ENCODE measurements at regions not wholly inside any gene's neighbourhood (a gene's known extent, or its start where the extent isn't known, plus 50 kb on each side); places are given as distances from the start of the nearest gene placed in this dataset.

GRCh38 chr1:22328331-22329147, 123.1 kb upstream of the ZBTB40 start:
- Histone ChIP-seq H3K4me2 (no peak overlapping the region), H3F3A (ENCODE audit: low read depth) (no peaks in the 10 kb centered on the region), H3K36me3 (no peaks in the 10 kb centered on the region), H3K27me3 (no peaks in the 10 kb centered on the region), H3K4me3 (no peak overlapping the region), H2AFZ (replicated peaks) (no peak overlapping the region), H3K4me1 (no peaks in the 10 kb centered on the region), H3K9me3 (ENCODE audit: low read depth) (no peaks in the 10 kb centered on the region), H3K79me2 (ENCODE audit: low read depth) (no peaks in the 10 kb centered on the region), H4K20me1 (ENCODE audit: low read depth) (no peaks in the 10 kb centered on the region), H3K9ac (no peak overlapping the region), H3K27ac (no peak overlapping the region)
- no peak for DNase-seq (ENCODE audit: low spot score)
- H3K27me3 Mint-ChIP-seq (ENCODE audit: insufficient read depth, low read depth): peaks cover 22% of the 10 kb centered on the region
- peaks cover 3% of the 10 kb centered on the region for H3K36me3 Mint-ChIP-seq
- H3K27ac Mint-ChIP-seq: no peak overlapping the region
- H3K4me3 Mint-ChIP-seq: no peak overlapping the region
- TF ChIP-seq EZH2 (IDR thresholded peaks at IDR 0.05): no peak
- no peak for TF ChIP-seq EZH2phosphoT487 (IDR thresholded peaks at IDR 0.05)
- no peak for TF ChIP-seq CTCF (IDR thresholded peaks at IDR 0.05)
- peaks cover 2% of the 10 kb centered on the region for H3K9me3 Mint-ChIP-seq
- H3K4me1 Mint-ChIP-seq: peaks cover 28% of the 10 kb centered on the region

GRCh38 chr1:22329148-22329515, 122.5 kb upstream of the ZBTB40 start:
- H3K9me3 ChIP-seq (ENCODE audit: low read depth): no peaks in the 10 kb centered on the region
- no peaks in the 10 kb centered on the region for H3K27me3 ChIP-seq
- no peak overlapping the region for H3K4me2 ChIP-seq
- no peaks in the 10 kb centered on the region for H4K20me1 ChIP-seq (ENCODE audit: low read depth)
- H3K27ac ChIP-seq: no peak overlapping the region
- H3K27me3 Mint-ChIP-seq (ENCODE audit: insufficient read depth, low read depth): peaks cover 22% of the 10 kb centered on the region
- H3K36me3 ChIP-seq: no peaks in the 10 kb centered on the region
- H3K4me3 Mint-ChIP-seq: no peak overlapping the region
- peaks cover 2% of the 10 kb centered on the region for H3K9me3 Mint-ChIP-seq
- TF ChIP-seq EZH2phosphoT487 (IDR thresholded peaks at IDR 0.05): no peak
- no peak for TF ChIP-seq EZH2 (IDR thresholded peaks at IDR 0.05)
- TF ChIP-seq CTCF (IDR thresholded peaks at IDR 0.05): no peak
- no peak overlapping the region for H3K9ac ChIP-seq
- no peaks in the 10 kb centered on the region for H3K79me2 ChIP-seq (ENCODE audit: low read depth)
- no peaks in the 10 kb centered on the region for H3K4me1 ChIP-seq
- DNase-seq (ENCODE audit: low spot score): no peak
- no peaks in the 10 kb centered on the region for H3F3A ChIP-seq (ENCODE audit: low read depth)
- H3K27ac Mint-ChIP-seq: peak overlapping the region; percentile 85
- peaks cover 3% of the 10 kb centered on the region for H3K36me3 Mint-ChIP-seq
- H3K4me3 ChIP-seq: no peak overlapping the region
- no peak overlapping the region for H2AFZ ChIP-seq (replicated peaks)
- H3K4me1 Mint-ChIP-seq: peaks cover 28% of the 10 kb centered on the region

GRCh38 chr1:22330092-22330759, 121.4 kb upstream of the ZBTB40 start:
- Histone ChIP-seq H3K4me2 (no peak overlapping the region), H3K27ac (no peak overlapping the region), H3K9ac (no peak overlapping the region), H3K27me3 (no peaks in the 10 kb centered on the region), H3K9me3 (ENCODE audit: low read depth) (no peaks in the 10 kb centered on the region), H3K36me3 (no peaks in the 10 kb centered on the region), H3F3A (ENCODE audit: low read depth) (no peaks in the 10 kb centered on the region), H2AFZ (replicated peaks) (no peak overlapping the region), H4K20me1 (ENCODE audit: low read depth) (no peaks in the 10 kb centered on the region), H3K79me2 (ENCODE audit: low read depth) (no peaks in the 10 kb centered on the region), H3K4me3 (no peak overlapping the region), H3K4me1 (no peaks in the 10 kb centered on the region)
- Mint-ChIP-seq H3K27me3 (ENCODE audit: insufficient read depth, low read depth) (peaks cover 18% of the 10 kb centered on the region), H3K36me3 (peaks cover 3% of the 10 kb centered on the region), H3K4me1 (peaks cover 26% of the 10 kb centered on the region), H3K27ac (no peak overlapping the region), H3K4me3 (no peak overlapping the region), H3K9me3 (peaks cover 2% of the 10 kb centered on the region)
- no peak for DNase-seq (ENCODE audit: low spot score)
- no peak for TF ChIP-seq EZH2 (IDR thresholded peaks at IDR 0.05)
- no peak for TF ChIP-seq CTCF (IDR thresholded peaks at IDR 0.05)
- TF ChIP-seq EZH2phosphoT487 (IDR thresholded peaks at IDR 0.05): no peak

Data from neural progenitor cell (in vitro differentiated cells).